HG02938 (cell line): ENCODE measurements at regions not wholly inside any gene's neighbourhood (a gene's known extent, or its start where the extent isn't known, plus 50 kb on each side); places are given as distances from the start of the nearest gene placed in this dataset.

Source experiments
- ATAC-seq: cut with Tn5 transposase; IDR thresholded peaks from one replicate; pipeline ENCODE4 v1.9.1; 2021; ENCODE audit warnings: mild to moderate bottlenecking, moderate library complexity; ENCODE audit not compliant: unreplicated experiment

GRCh38 chr5:56558131-56558745 lies 257.1 kb upstream of the MAP3K1 start:
- ATAC-seq = no peak

GRCh38 chr5:56557198-56557597 lies 258.2 kb upstream of the MAP3K1 start:
- no peak for ATAC-seq

GRCh38 chr5:56552612-56553268 lies 262.6 kb upstream of the MAP3K1 start:
- no peak for ATAC-seq

GRCh38 chr5:56550227-56550626 lies 265.1 kb upstream of the MAP3K1 start:
- ATAC-seq = no peak

- ATAC-seq = no peak
Observed at GRCh38 chr5:56549096-56549886, 266.1 kb upstream of the MAP3K1 start.

GRCh38 chr5:56545016-56545415 lies 270.3 kb upstream of the MAP3K1 start:
- ATAC-seq = no peak

GRCh38 chr5:56543441-56544388 lies 271.6 kb upstream of the MAP3K1 start:
- ATAC-seq = no peak

- no peak for ATAC-seq
Observed at GRCh38 chr5:56540266-56540665, 275.1 kb upstream of the MAP3K1 start.

- no peak for ATAC-seq
Observed at GRCh38 chr5:56538580-56538979, 276.8 kb upstream of the MAP3K1 start.

- no peak for ATAC-seq
Observed at GRCh38 chr5:56535347-56535746, 280.0 kb upstream of the MAP3K1 start.

GRCh38 chr5:56534102-56534829 lies 281.1 kb upstream of the MAP3K1 start:
- no peak for ATAC-seq

GRCh38 chr5:56532466-56532865 lies 282.9 kb upstream of the MAP3K1 start:
- no peak for ATAC-seq

- no peak for ATAC-seq
Observed at GRCh38 chr5:56530626-56531138, 284.7 kb upstream of the MAP3K1 start.

- ATAC-seq = no peak
Observed at GRCh38 chr5:56529666-56530430, 285.5 kb upstream of the MAP3K1 start.

- no peak for ATAC-seq
Observed at GRCh38 chr5:56527174-56527573, 288.2 kb upstream of the MAP3K1 start.

GRCh38 chr5:56525113-56525512 lies 290.2 kb upstream of the MAP3K1 start:
- no peak for ATAC-seq

- ATAC-seq = no peak
Observed at GRCh38 chr5:56523790-56524575, 290.9 kb upstream of the ANKRD55 start.

GRCh38 chr5:56522960-56523359 lies 289.8 kb upstream of the ANKRD55 start:
- no peak for ATAC-seq

GRCh38 chr5:56522169-56522568 lies 289.0 kb upstream of the ANKRD55 start:
- ATAC-seq = no peak
